Superior temporal gyrus (tissue), 1 donor: ENCODE measurements at regions not wholly inside any gene's neighbourhood (a gene's known extent, or its start where the extent isn't known, plus 50 kb on each side); places are given as distances from the start of the nearest gene placed in this dataset.
"Not testable (repeated sequence)": the region's sequence is repeated elsewhere in the genome, so short reads cannot be mapped to it uniquely, and the experiment has no call there.

ENCODE experiments used
- DNase-seq: peaks from one replicate; pipeline ENCODE4 v3.0.0-alpha.2; 2016; ENCODE audit errors: extremely low spot score

- DNase-seq, result no peak
Measured at GRCh38 chr5:72596956-72597355, 89.7 kb upstream of the ZNF366 start.

GRCh38 chr5:72588640-72589039, 81.4 kb upstream of the ZNF366 start:
- DNase-seq, result no peak

GRCh38 chr5:72587661-72588308, 80.6 kb upstream of the ZNF366 start:
- peak; percentile 10 for DNase-seq

- no peak for DNase-seq
Measured at GRCh38 chr5:72586788-72587530, 79.7 kb upstream of the ZNF366 start.

- peak; percentile 22 for DNase-seq
Measured at GRCh38 chr5:72584466-72584865, 77.3 kb upstream of the ZNF366 start.

GRCh38 chr5:72579290-72579689, 72.1 kb upstream of the ZNF366 start:
- DNase-seq, result not testable (repeated sequence)

GRCh38 chr5:72572236-72572765, 65.1 kb upstream of the ZNF366 start:
- DNase-seq, result no peak

- DNase-seq, result peak; percentile 70
Measured at GRCh38 chr5:72569408-72569944, 62.3 kb upstream of the ZNF366 start.

- no peak for DNase-seq
Measured at GRCh38 chr5:72566746-72567145, 59.5 kb upstream of the ZNF366 start.

GRCh38 chr5:72565513-72566289, 58.5 kb upstream of the ZNF366 start:
- no peak for DNase-seq

- no peak for DNase-seq
Measured at GRCh38 chr5:72562717-72563116, 55.5 kb upstream of the ZNF366 start.

- DNase-seq, result no peak
Measured at GRCh38 chr5:72561148-72561972, 54.1 kb upstream of the ZNF366 start.

GRCh38 chr5:72559866-72560766, 52.9 kb upstream of the ZNF366 start:
- DNase-seq, result no peak

- DNase-seq, result no peak
Measured at GRCh38 chr5:72558383-72558782, 51.2 kb upstream of the ZNF366 start.

GRCh38 chr5:72558046-72558336, 50.8 kb upstream of the ZNF366 start:
- no peak for DNase-seq

GRCh38 chr5:72557167-72558045, 50.2 kb upstream of the ZNF366 start:
- DNase-seq, result no peak
